Right lung (tissue), 2 donors: ENCODE measurements at regions not wholly inside any gene's neighbourhood (a gene's known extent, or its start where the extent isn't known, plus 50 kb on each side); places are given as distances from the start of the nearest gene placed in this dataset.
"Not testable (repeated sequence)": the region's sequence is repeated elsewhere in the genome, so short reads cannot be mapped to it uniquely, and the experiment has no call there.

Experiments
- DNase-seq, 2 donors: peaks; one replicate each; pipeline ENCODE4 v3.0.0-alpha.2; 2013

DNA sequence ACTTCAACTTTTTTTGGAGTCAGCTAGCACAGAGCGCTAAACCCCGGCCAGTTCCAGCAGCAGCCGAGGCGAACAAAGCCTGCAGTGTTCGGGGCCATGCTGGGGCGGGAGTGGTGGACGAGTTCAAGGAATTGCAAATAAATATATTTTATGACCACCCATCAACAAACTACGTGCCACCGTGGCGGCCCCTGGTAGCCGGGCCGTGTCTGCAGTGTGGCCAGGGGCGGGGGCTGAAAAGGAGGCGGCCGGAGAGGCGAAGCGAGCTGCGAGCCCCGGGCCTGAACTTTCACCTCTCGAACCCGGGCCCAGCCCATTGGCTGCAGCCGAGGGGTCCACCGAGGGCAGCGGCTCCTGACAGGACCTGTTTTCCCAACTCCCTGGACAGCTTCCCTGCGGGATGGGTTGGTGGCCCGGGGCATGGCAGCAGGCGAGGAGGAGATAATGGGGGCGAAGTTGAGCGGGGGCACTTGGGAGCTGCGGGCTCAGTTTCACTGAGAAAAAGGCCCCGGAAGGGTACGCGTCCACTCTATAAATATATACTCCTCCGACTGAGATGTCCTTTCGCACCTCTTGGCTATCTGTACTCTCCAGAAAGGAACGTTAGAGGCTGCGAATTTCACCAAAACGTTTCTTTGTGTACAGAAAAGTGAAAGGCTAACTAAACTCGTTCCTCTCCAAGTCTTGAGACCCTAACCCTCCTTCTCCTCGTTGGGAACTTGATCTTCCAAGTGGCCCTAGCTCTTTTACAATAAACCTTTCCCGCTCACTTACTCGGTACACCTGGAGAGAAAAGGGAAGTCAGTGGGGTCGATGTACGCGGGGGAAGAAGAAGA lies 164.6 kb upstream of the PPP1R3A start:
- DNase-seq, result peak; percentile 23 to 30

DNA sequence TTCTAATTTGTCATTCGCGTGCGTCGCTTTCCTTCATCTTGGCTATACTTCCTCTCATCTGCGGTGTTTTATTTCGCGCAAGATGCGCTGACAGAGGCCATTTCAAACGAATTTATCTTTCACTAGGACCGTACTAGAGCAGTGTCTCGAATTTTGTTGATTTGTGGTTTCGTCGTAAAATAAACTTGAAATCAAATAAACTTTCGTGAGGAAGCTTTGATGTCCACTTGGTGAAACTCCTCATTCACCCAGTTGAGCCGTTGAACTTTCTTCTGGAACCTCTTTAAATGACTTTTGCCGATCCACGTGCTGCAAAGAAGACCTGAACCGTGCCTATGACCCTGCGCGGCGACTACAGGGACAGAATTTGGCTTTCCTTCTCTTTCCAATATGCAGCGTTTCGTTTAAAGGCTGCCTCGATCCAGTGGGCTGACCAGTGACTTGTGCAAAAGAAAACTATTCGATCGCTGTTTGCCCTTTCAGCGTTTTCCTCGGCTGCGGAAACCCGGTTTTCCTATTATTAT lies 163.9 kb upstream of the PPP1R3A start:
- DNase-seq, result peak; percentile 56 to 58

DNA sequence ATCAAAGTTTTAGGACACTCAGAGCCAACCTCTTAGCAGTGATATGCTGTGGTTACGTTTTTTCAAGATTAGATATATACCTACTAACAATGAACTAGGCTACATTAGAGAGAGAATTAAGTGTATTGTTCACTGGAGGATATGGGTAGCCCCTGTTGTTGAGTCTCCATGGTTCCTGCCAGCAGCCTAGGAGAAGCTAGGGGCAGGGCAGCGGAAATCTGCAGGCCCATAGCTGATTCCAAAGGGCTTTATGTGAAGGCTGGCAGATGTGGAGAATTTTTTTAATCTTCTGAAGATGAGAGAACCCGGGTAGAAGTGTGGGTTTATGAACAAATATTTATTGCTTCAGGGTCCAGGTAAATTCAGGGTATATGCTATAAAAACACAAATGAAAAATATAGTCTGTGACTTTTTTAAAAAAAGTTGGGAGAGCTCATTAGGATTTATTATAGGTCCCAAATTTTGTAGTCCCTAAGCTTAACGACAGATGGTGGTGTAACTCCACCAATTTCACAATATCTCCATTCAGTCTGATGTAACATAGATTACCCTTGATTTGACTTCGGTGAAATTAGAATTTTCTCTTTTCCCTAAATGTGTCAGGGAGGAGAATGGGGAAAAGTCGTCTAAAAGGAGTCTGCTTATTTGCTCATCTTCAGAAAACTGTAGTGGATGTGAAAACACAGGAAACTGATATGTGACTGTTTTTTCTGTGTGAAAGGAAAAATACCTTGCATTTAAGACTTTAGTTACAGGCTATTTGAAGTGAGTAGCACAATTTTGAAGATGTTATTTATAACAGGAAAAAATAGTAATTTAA lies 163.0 kb upstream of the PPP1R3A start:
- DNase-seq, result peak; percentile 65 to 77

DNA sequence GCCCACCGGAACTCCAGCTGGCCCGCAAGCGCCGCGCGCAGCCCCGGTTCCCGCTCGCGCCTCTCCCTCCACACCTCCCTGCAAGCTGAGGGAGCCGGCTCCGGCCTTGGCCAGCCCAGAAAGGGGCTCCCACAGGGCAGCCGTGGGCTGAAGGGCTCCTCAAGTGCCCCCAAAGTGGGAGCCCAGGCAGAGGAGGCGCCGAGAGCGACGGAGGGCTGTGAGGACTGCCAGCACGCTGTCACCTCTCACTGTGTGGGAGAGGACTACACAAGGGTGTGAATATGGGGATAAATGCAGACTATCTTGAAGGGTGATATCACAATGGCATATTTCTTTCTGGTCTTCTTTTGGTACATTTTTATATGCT lies 158.3 kb upstream of the PPP1R3A start:
- DNase-seq, result not testable (repeated sequence)

DNA sequence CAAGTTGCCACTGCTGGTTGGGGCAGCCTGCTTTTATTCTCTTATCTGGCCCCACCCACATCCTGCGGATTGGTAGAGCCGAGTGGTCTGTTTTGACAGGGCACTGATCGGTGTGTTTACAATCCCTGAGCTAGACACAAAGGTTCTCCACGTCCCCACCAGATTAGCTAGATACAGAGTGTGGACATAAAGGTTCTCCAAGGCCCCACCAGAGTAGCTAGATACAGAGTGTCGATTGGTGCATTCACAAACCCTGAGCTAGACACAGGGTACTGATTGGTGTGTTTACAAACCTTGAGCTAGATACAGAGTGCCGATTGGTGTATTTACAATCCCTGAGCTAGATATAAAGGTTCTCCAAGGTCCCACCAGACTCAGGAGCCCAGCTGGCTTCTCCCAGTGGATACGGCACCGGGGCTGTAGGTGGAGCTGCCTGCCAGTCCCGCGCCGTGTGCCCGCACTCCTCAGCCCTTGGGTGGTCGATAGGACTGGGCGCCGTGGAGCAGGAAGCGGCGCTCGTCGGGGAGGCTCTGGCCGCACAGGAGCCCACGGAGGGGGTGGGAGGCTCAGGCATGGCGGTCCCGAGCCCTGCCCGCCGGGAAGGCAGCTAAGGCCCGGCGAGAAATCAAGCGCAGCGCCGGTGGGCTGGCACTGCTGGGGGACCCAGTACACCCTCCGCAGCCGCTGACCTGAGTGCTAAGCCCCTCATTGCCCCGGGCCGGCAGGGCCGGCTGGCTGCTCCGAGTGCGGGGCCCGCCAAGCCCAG lies 157.8 kb upstream of the PPP1R3A start:
- DNase-seq, result not testable (repeated sequence)

DNA sequence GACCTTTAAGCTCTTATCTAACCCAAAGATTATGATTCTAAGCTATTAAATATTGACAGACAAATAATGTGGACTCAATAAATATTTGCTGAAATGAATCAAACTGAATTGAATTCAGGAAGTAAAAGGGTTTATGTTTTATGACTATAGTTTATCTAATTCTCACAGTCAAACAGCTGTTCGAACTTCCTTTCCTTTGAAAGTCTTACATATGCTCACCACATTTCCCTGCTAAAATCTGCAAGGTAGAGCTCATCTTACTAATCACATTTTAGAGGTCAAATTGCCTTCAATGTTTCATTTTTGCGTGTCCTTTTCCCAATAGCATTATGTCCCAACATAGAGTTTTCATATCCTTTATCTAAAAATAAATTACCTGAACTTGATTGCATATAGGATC lies 154.9 kb upstream of the PPP1R3A start:
- no peak for DNase-seq

DNA sequence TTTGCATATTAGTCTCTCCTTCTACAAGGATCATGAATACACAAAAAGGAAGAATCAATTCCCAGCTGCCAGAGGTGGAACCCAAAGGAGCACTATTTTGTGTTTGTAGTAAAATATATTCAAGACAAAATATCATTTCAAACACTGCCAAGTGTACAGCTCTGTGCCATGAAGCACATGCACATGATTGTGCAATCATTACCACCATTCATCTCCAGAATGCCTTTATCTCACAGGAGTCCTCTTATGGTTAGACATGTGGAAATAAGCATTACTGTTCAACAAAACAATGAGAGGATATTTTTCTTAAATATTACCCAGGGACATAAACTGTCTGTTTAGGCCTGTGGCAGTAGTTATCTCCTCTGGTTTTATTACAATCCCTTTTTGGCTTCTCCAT lies 151.4 kb upstream of the PPP1R3A start:
- no peak for DNase-seq

DNA sequence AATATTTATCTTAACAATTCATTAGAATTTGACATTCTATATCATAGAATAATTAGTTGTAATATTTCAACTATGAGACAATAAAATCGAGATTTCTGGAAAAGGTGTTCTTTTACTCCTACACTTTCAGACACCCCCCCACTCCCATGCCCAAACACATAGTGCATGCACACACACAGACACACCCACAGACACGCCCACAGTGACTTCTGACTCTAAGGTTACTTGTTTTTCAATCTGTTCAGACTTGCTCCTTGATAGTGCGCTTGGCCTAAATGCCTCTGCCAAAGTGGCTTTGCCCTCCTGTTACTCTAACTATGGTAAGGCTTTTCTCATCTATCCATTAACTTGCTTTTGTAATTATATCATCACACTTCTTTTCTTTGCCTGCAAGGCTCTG lies 144.0 kb upstream of the PPP1R3A start:
- DNase-seq, result no peak

DNA sequence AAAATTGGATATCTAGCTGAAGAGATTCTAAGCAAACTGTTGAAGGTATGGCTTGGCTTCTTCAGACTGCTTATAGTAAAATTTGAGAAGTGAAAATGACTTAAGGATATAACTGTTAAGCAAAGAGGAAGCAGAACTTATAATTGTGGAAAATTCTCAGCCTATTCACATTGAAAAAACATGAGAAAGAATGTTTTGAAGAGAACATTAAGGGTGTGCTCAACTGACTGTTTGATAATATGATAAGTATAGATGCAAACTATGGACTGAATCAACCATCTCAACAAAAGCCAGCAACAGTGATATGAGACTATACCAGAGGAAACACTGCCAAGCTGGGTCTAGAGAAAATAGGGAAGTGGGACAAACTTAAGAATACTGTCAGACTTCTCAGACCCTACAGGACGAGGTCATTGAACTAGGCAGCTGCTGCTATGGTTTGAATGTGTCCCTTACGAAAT lies 133.1 kb upstream of the PPP1R3A start:
- DNase-seq, result no peak

DNA sequence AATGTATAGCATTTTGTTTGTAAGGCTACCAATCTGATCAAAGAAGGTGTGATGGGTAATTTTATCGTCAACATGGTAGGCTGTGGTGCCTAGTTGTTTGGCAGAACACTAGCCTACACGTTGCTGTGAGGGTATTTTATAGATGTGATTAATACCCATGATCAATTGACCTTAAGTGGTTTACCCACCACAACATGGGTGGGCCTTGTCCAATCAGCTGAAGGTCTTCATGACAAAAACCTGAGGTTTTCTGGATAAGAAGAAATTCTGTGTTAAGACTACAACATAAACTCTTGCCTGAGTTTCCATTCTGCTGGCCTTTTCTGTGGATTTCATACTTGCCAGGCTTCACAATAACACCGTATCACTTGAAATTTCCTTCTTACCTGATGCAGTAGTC lies 131.8 kb upstream of the PPP1R3A start:
- DNase-seq, result no peak

DNA sequence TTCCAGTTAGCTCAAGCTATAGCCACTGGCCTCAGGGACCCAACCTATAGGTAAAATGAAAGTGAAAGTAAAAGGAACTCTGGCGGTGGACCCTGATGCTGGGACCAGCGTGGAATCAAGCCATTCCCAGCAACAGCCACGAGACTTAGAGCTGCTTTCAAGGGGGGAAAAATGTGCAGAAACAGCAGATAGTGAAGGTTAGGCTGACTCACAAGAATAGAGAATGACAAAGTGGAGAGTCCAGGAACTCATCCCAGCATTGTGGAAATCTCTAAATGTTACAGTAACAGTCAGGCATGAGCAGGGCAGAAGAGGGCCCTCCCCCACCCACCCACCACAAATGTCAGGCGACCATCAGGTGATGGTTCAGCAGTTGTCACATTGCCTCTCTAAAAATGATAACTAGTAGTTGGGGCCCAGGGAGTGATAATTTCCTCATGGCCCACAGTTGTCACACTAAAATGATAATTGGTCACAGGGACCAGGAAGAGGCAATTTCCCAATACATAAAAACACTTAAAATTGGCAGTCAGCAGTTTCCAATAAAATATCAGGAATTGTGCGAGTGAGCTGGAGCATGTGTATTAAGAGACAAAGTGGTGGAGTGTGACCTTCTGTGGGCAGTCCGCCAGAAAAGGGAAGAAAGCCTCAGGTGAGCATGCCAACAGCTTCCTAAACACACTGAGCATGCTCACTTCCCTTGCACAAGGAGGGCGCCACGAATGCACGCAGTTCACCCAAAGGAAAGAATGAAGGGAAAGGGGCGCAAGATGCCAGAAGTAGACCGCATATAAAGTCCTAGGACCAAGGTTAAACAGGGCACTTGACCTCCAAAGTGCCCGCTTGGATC lies 129.8 kb upstream of the PPP1R3A start:
- no peak for DNase-seq

DNA sequence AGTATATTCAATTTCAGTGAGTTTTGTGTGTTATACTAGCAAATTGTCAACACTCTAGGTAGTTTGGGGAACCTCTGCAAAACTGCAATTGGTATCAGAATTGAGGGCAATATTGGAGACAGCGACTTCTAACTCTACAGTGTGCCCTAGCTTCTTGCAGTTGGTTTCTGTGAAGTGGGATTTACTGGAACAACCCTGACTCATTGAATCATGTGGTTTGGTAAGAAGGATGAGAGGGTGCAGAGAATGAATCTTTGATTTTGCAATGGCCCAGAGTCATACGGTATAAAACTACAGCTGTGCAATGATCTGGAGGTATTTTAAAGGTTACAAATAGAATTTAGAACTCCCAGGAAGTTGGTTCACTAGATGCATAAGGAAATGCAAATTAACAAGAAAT lies 129.1 kb upstream of the PPP1R3A start:
- no peak for DNase-seq

DNA sequence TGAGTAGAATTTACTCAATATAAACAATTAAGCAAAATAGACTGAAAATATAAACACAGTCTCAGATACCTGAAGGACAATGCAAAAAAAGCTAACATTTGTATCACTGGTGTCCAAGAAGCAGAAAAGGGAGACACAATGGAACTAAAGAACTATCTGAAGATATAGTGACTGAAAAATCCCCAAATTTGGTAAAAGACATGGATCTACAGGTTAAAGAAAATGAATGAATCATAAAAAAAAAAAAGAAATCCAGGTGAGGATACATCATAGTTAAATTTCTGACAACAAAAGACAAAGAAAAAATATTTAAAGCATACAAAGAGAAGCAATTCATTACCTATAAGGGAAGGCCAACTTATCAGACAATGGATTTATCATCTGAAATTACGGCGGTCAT lies 114.7 kb upstream of the PPP1R3A start:
- DNase-seq, result no peak

DNA sequence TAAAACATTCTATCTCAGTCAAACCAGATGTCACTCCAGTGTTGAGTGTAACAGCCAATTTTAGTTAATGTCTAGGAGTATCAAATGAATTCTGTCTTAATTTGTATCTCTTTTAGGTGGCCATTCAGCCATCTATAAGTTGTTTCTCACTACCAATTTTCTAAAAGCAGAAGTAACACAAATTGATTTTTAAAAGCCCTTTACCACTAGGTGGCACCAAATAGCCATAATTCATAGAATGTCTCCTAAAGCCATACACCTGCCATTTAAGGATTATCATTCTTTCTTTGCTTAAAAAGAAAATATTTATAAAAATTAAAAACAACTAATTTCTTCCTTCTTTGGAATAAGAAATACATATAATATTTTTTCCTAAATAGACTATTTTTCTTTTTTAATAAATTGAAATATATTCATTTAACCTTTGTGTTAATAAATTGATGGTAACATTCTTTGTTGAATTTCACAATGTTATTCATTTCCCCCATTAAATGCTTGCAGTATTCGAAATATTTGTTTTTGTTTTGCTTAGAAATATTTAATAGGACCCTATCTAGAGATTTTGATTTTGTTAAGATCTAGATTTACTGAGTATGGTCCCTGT lies 107.8 kb upstream of the PPP1R3A start:
- DNase-seq, result peak; percentile 28 to 42

DNA sequence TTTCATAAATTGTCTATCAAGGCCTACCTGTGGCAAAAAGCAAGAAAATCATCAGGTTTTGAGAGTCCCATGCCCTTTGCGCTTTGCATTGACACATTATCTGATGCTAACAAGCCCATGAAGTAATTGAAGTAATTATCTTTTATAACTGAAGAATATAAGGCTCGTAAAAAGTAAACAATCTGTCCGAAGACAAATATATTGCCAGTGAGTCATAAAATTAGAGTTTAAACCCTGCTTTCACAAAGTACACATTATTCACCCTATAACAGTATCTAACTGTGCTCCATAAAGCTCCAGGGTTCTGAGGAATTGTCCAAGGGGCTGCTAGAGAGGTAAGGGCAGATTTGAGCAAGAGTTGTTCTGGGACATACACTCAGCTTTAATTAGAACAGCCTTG lies 102.3 kb upstream of the PPP1R3A start:
- no peak for DNase-seq

DNA sequence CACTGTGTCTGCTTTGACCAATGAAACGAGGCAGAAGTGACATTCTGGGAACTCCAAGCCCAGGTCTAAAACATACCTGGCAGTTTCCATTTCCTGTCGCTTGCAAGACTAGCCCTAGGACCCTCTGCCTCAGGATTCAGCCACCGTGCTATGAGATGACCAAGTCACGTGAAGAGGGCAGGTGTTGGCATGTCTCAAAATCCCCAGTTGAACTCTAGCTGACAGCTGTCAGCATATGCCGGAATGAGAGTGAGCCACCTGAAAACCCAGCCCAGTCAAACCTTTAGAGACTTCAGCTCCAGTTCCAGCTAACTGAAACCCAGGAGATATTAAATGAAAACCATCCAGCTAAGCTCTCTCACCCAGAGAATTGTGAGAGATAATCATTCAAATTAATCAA lies 89.9 kb upstream of the PPP1R3A start:
- DNase-seq, result no peak

DNA sequence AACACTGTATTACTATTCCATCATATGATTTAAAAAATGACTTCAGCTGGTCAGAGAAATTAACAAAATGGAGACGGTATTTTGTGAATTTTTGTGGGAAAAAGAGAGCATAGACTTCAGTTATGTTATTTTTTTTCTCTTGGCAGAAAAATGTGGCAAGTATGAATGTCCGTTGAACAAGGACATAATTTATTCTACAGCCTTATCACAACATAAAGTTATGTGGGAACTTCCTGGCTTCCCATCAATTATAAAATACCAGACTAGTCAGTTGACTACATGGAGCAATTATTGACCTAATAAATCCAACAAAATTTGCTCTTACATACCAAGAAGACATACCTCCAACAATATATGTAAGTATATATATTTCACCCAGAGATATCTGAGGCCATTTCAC lies 88.6 kb upstream of the PPP1R3A start:
- no peak for DNase-seq

DNA sequence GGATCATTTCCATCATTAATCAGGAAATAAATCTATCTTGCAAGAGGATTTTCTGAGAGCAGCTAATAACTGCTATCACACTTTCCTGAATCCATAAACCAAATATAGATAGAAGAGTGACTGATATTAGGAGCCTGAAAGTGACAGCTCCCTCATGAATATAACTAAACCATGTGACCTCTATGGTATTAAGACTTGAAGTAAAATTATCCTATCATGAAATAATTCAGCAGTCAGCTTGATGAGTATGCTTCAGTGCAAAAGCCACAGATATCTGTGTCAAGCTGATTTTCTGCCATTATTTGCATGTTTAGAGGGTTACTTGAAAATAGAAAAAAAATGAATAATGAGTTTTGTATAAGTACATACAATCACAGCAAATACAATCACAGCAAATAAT lies 80.1 kb upstream of the PPP1R3A start:
- no peak for DNase-seq

DNA sequence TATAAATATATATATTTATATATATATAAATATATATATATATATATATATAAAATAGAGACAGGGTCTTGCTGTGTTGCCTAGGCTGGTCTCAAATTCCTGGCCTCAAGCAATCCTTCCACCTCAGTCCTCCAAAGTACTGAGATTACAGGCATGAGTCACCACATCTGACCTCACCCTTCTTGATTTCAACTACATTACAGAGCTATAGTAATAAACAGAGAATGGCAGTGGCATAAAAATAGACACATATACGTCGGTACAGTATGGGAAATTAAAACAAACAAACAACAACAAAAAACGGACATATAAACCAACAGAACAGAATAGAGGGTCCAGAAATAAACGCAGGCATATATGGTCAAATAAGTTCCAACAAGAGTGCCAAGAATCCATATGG lies 77.6 kb upstream of the PPP1R3A start:
- no peak for DNase-seq

DNA sequence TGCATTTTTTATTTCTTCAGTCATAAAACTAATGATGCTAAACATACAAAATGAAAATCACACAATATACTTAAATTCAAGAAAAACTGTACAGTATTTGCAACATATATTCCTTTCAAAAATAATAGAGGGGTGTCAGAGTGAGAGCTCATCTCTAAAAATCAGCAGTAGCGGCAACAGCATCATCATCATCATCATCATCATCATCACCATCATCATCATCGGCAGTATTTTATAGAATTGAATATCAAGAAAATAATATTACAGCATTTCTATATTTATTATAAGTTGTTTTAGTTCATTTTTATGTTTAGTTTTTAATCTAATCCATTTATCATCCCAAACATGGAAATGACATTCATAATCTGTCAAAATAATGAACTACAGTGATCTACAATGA lies 67.4 kb upstream of the PPP1R3A start:
- DNase-seq, result no peak

DNA sequence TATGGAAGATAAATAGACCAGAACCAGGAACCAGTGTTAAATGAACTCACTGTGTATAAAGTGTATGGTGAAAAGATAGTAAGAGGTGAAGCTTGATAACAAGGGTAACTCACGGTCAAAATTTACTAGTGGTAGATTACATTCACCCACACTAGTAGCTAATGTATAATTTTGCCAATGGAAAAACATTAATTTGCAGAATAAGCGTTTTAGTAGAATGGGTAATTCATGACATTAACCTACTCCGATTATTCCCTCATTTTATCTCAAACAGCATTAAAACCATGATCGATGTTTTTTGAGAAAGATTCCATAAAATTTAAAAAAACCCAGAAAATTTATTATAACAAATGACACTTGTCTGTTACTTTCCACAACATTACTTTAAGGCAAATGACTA lies 57.7 kb upstream of the PPP1R3A start:
- DNase-seq, result no peak
